CD4-positive, alpha-beta T cell treated with Interleukin-17A for 1 hour (primary cell): ENCODE measurements at regions not wholly inside any gene's neighbourhood (a gene's known extent, or its start where the extent isn't known, plus 50 kb on each side); places are given as distances from the start of the nearest gene placed in this dataset.
"Not testable (repeated sequence)": the region's sequence is repeated elsewhere in the genome, so short reads cannot be mapped to it uniquely, and the experiment has no call there.

Source experiments
- DNase-seq: peaks from one replicate; pipeline ENCODE4 v3.0.0-alpha.2; 2020

GRCh38 chr10:64363687-64364086 is 842.5 kb downstream of the REEP3 start:
- DNase-seq: no peak

GRCh38 chr10:64365663-64366062 is 844.5 kb downstream of the REEP3 start:
- no peak for DNase-seq

- DNase-seq: no peak
Measured at GRCh38 chr10:64368298-64368697, 847.1 kb downstream of the REEP3 start.

- DNase-seq: no peak
Measured at GRCh38 chr10:64369885-64370773, 848.9 kb downstream of the REEP3 start.

GRCh38 chr10:64374346-64374745 is 853.1 kb downstream of the REEP3 start:
- DNase-seq: no peak

- no peak for DNase-seq
Measured at GRCh38 chr10:64376167-64376566, 855.0 kb downstream of the REEP3 start.

- no peak for DNase-seq
Measured at GRCh38 chr10:64379898-64380297, 858.7 kb downstream of the REEP3 start.

- no peak for DNase-seq
Measured at GRCh38 chr10:64385355-64385754, 864.2 kb downstream of the REEP3 start.

GRCh38 chr10:64394744-64395143 is 873.5 kb downstream of the REEP3 start:
- no peak for DNase-seq

- no peak for DNase-seq
Measured at GRCh38 chr10:64396105-64396708, 875.0 kb downstream of the REEP3 start.

GRCh38 chr10:64397125-64397524 is 875.9 kb downstream of the REEP3 start:
- no peak for DNase-seq

- no peak for DNase-seq
Measured at GRCh38 chr10:64408391-64409183, 887.4 kb downstream of the REEP3 start.

GRCh38 chr10:64409349-64409748 is 888.1 kb downstream of the REEP3 start:
- DNase-seq: no peak

GRCh38 chr10:64416011-64416410 is 894.8 kb downstream of the REEP3 start:
- DNase-seq: no peak

- DNase-seq: no peak
Measured at GRCh38 chr10:64419461-64419860, 898.3 kb downstream of the REEP3 start.

GRCh38 chr10:64426745-64427144 is 905.5 kb downstream of the REEP3 start:
- no peak for DNase-seq

- no peak for DNase-seq
Measured at GRCh38 chr10:64430690-64431323, 909.6 kb downstream of the REEP3 start.

- not testable (repeated sequence) for DNase-seq
Measured at GRCh38 chr10:64441872-64442271, 920.7 kb downstream of the REEP3 start.

GRCh38 chr10:64444163-64444562 is 923.0 kb downstream of the REEP3 start:
- no peak for DNase-seq

GRCh38 chr10:64444564-64444963 is 923.4 kb downstream of the REEP3 start:
- no peak for DNase-seq

GRCh38 chr10:64449603-64450002 is 928.4 kb downstream of the REEP3 start:
- no peak for DNase-seq

GRCh38 chr10:64450312-64450711 is 929.1 kb downstream of the REEP3 start:
- no peak for DNase-seq

- no peak for DNase-seq
Measured at GRCh38 chr10:64454962-64455361, 933.8 kb downstream of the REEP3 start.
